GM10248 (cell line): ENCODE measurements at regions not wholly inside any gene's neighbourhood (a gene's known extent, or its start where the extent isn't known, plus 50 kb on each side); places are given as distances from the start of the nearest gene placed in this dataset.

ENCODE experiments used
- CTCF ChIA-PET: fragments of 300-600 bp; sonication (Branson Sonifier 250); formaldehyde crosslinking; extraction: SDS; loops from one replicate; lab custom pipeline; 2021; ENCODE audit warnings: antibody characterized with exemption; lab: Yijun Ruan, JAX
- POLR2A ChIA-PET: fragments of 350-650 bp; sonication (Branson Sonifier 250); formaldehyde crosslinking; extraction: SDS; loops from one replicate; lab custom pipeline; 2020; ENCODE audit warnings: antibody characterized with exemption; lab: Yijun Ruan, JAX
- DNase-seq: peaks from one replicate; pipeline ENCODE4 v3.0.0; 2012; ENCODE audit errors: extremely low spot score
- CTCF ChIP-seq: IDR thresholded peaks from 2 replicates; pipeline ENCODE4 v1.5.1; 2012; ENCODE audit warnings: mild to moderate bottlenecking, low read depth; ENCODE audit errors: extremely low read depth, missing control alignments, control extremely low read depth

GRCh38 chr10:121076776-121077715 is 225.9 kb downstream of the WDR11 start:
- CTCF ChIA-PET: interaction anchor here (1.4 kb wide), 1 partner anchor 23 kb away, joined by 3 read pairs; no protein-coding TSS in a partner anchor
- TF ChIP-seq CTCF: no peak
- POLR2A ChIA-PET: no interaction called here
- no peak for DNase-seq

- POLR2A ChIA-PET: no interaction called here
- no peak for TF ChIP-seq CTCF
- DNase-seq: no peak
- CTCF ChIA-PET: interaction anchor here (0.9 kb wide), 1 partner anchor 8 kb away, joined by 4 read pairs; no protein-coding TSS in a partner anchor
These were observed 226.9 kb downstream of the WDR11 start for GRCh38 chr10:121078036-121078435.

- ChIA-PET POLR2A (no interaction called here), CTCF (interaction anchor here (0.9 kb wide), 1 partner anchor 9 kb away, joined by 4 read pairs; no protein-coding TSS in a partner anchor)
- DNase-seq: no peak
- TF ChIP-seq CTCF: no peak
These were observed 227.5 kb downstream of the WDR11 start for GRCh38 chr10:121078672-121079102.

GRCh38 chr10:121079226-121079625 is 228.1 kb downstream of the WDR11 start:
- ChIA-PET CTCF (no interaction called here), POLR2A (no interaction called here)
- DNase-seq: no peak
- no peak for TF ChIP-seq CTCF

- POLR2A ChIA-PET: no interaction called here
- CTCF ChIA-PET: interaction anchor here (1.0 kb wide), 1 partner anchor 15 kb away, joined by 3 read pairs; no protein-coding TSS in a partner anchor
- no peak for TF ChIP-seq CTCF
- DNase-seq: no peak
These were observed 229.2 kb downstream of the WDR11 start for GRCh38 chr10:121080281-121080891.

GRCh38 chr10:121081306-121081705 is 230.1 kb downstream of the WDR11 start:
- CTCF ChIA-PET: interaction anchor here (1.0 kb wide), 1 partner anchor 14 kb away, joined by 3 read pairs; no protein-coding TSS in a partner anchor
- POLR2A ChIA-PET: no interaction called here
- no peak for DNase-seq
- no peak for TF ChIP-seq CTCF
